HG03175 (cell line): ENCODE measurements at regions not wholly inside any gene's neighbourhood (a gene's known extent, or its start where the extent isn't known, plus 50 kb on each side); places are given as distances from the start of the nearest gene placed in this dataset.
A peak's percentile ranks its signal among the peaks of the same experiment; 100 is the strongest.
"Not testable (repeated sequence)": the region's sequence is repeated elsewhere in the genome, so short reads cannot be mapped to it uniquely, and the experiment has no call there.

ENCODE experiments used
- ATAC-seq: cut with Tn5 transposase; IDR thresholded peaks from one replicate; pipeline ENCODE4 v1.9.1; 2021; ENCODE audit warnings: mild to moderate bottlenecking, moderate library complexity; ENCODE audit not compliant: unreplicated experiment

DNA sequence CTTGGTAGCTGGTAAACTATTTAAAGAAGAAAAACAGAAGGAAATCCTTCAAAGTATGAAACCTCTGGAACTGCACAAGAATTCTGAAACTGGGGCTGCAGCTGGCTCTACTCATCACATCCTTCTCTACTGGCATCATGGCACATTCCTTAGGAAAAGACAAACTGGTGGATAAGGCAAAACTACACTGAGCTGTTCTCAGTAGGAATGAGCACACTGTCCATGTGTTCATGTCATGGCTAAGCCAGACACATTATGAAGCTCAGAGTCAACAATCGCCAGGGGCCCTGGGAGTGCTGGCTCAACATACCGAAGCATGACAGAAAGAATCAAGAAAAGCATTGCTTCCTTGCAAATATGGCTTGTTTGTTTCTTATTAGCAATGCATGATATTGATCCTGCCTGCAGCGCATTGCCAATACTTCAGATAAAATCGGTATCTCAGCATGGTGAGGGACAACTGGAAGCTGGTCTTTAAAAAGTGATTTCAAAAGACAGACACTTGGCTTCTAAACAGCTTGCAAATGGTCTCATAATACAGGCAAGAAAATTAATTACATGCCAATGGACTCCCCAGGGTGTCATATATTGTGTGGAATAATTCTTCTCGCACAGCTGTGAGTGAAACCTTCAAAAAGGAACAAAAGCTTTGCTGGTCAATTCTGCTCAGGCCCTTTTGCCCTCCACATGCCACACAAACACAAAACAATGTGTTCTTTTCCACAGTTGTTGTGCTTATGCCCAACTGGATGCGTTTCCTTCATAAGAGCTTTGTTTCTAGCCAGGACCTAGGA, 300.2 kb upstream of the VCX start:
- no peak for ATAC-seq

DNA sequence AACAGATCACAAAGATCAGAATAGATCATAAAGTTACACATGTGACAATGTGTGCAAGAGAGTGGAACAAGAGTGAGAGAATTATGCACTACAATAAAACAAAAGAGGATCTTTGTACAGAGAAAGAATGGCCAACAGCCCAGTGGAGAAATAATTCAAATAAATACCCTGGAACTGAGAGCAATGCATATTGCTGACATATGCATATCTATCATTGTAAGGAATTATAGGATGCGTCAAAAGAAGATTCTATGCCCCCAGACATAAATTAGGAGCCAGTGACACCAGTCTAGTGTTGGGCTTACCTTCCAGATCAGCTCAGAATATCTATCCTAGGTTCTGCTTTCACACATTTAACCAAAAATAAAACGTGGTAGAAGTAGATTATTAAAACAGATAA, 320.1 kb upstream of the VCX start:
- ATAC-seq, result no peak

DNA sequence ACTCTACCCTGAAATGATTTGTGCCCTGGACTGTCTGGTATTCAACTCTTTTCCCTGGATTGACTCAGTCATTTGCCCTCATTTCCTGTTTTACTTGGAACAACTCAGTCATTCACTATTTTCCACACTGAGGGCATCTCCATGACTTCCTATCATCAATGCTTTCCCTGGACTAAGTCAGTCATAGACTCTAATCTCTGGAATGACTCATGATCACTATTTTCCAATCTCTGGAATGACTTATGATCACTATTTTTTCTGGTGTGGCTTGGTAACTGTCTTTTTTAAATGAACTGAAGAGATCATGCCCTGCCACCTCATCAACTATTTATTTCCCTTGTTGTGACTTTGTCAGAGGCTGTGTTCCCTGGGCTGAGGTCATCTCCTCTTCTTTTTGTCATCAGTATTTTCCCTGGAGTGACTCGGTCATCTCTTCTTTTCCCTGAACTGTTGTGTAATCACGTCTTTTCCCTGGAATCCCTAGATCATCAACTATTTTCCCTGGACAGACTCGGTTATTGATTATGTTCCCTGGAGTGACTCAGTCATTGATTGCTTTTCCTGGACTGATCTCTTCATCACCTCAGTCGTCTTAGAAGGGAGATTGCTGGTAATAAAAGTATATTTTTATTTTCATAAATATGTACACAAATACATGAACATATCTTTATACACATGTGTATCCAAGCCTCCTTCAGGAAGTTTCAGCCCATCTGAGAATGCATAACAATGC, 327.1 kb upstream of the VCX start:
- ATAC-seq, result no peak

DNA sequence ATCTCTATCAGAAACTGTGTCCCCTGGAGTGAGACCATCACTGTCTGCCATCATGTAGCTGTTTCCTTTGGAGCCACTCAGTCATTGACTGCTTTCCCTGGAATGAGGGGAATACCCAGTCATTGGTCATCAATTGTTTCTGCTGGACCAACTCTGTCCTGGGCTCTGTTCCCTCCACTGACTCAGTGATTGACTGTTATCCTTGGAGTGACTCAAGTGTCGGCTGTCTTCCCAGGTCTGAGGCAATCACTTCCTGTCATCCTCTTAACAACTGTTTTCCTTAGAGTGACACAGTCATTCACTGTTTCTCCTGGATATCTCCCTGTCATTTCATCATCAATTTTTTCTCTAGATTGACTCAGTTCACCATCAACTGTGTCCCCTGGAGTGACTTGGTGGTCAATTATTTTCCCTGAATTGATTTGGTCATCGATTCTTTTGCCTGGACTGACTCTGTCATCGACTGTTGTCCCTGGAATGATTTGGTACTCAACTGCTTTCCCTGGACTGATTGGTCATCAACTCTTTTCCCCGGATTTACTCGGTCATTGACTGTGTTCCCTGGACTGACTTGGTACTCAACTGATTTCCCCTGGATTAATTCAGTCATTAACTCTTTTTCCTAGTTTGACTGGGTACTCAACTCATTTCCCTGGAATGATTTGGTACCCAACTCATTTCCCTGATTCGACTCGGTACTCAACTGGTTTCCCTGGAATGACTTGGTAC, 327.9 kb upstream of the VCX start:
- no peak for ATAC-seq

DNA sequence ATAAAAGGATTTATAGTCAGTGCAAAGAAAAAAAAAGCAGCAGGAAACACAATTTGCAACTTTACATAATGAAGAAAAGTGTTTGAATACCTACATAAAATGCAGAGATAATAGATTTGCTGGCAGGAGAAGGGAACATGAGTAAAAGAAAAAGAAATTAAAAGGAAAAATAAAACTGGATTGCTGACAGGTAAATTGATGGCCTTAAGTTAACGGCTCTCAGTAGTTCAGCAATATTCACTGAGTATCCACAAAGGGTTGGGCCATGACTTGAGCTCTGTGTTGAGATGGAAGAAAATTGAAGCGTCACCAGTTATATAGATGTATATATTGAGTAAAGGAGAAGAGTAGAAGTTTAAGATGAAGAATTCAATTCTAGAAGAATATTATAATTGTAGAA, 330.1 kb upstream of the VCX start:
- ATAC-seq, result no peak

DNA sequence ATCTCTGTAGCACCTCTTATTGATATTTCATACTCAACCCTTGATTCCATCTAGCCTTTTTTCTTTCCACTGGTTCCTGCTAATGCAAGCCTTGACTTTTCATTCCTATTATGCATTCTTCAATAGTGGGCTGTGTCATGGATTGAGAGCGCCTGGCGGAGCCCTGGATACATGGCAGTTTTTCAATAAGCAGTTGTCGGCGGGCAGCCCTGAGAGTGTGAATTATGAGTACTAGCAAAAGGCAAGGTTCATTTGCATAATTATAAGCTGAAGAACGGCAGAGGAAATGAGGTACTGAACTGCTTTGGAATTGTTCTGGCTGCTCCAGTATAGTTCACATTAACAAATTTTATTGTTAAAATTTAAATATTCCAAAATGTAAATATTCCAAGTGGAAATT, 339.7 kb upstream of the VCX start:
- ATAC-seq, result no peak

DNA sequence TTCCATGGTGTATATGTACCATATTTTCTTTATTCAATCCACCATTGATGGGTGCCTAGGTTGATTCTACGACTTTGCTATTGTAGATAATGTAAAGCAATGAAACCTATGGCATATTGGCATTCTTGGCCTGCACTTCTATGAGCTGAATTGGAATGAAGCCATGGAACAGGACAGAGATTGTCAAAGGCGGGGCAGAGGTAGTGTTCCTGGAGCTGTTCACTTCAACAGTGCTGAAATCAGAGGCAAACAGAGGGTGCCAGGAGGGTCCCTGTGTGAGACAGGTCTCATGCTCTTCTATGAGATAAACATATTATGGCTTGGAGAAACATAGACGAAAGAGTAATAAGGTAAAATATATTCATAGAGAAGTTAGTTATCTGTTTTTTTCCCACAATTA, 342.6 kb upstream of the VCX start:
- no peak for ATAC-seq

DNA sequence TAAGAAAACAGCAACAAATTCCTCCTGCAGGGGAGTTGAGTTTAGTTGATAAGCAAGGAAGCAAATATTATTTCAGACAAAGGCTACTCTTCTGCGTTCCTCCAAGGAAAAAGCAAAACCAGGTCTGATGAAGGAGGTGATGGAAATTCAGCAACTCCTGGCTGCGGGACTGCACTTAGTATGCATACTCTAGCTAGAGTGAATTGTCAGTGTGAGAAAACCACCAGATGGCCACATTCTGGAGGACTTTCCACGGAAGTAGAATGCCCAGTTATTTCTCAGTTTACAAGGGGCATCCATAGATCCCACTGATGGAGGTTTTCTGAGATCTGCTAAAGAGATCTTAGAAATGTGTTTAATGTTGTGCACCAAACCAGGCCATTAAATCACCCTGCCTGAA, 338.6 kb upstream of the PUDP start:
- ATAC-seq, result no peak

DNA sequence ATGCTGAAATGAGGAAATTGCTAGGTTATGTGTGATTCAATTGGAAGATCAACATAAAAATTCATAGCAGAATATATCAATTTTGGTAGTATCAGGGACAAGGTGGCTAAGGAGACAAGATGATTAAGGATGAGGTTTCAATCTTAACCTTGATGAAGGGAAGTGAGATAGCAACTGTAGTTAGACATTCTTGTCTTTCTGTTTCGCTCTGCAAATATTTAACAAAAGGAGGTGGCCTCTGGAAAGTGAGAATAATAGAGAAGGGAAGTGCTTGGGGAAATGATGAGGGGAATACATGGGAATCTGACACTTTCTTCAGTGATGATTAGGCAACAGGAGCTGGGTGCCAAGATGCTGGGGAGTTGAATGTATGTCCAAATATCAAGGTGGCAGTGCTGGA, 337.1 kb upstream of the PUDP start:
- no peak for ATAC-seq

DNA sequence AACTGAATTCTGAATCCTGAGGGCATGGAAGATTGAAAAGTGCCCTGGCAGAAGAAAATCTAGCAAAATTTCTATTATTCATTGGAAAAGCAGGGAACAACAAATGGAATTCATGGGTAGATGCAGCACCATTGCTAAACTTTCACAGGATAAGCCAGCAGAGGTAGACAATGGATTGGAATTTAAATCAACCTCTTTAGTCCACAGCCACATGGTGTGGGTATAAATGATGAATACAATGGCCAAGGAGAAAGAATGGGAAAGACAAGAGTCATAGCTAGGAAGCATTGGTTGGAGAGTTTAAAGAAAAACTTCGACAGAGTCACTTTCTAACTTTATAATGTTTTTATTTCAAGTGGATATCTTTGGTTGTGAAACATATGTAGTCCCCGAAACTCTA, 332.8 kb upstream of the PUDP start:
- ATAC-seq, result no peak

DNA sequence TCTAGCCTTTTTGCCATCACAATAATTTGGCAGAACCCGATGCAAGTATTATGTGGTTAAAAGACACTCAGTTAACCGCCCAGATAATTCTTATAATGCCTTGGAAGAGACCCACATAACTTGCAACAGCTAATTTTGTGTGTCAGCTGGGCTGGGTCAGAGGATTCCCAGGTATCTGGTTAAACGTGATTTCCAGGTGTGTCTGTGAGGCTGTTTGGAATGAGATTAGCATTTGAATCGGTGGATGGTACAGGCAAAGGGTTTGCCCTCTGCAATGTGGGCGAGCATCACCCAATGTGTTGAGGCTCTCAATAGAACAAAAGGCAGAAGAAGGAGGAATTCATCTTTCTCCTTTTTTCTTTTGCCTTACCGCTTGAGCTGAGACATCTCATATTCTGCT, 314.2 kb upstream of the PUDP start:
- no peak for ATAC-seq

DNA sequence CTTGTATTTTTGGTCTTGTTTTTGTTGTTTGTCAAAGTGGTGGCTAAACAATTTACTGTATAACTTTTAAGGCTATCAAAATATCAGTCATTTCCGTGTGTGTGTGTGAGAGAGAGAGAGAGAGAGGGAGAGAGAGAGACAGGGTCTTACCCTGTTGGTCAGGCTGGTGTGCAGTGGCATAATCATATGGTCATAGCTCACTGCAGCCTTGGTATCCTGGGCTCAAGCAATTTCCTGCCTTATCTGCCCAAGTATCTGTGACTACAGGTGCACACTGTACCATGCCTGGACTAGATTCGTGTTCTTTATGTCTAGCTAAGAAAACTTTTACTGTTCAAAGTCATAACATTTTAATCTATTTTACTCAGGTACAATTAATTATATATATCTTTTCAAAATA, 313.1 kb upstream of the PUDP start:
- ATAC-seq, result not testable (repeated sequence)

DNA sequence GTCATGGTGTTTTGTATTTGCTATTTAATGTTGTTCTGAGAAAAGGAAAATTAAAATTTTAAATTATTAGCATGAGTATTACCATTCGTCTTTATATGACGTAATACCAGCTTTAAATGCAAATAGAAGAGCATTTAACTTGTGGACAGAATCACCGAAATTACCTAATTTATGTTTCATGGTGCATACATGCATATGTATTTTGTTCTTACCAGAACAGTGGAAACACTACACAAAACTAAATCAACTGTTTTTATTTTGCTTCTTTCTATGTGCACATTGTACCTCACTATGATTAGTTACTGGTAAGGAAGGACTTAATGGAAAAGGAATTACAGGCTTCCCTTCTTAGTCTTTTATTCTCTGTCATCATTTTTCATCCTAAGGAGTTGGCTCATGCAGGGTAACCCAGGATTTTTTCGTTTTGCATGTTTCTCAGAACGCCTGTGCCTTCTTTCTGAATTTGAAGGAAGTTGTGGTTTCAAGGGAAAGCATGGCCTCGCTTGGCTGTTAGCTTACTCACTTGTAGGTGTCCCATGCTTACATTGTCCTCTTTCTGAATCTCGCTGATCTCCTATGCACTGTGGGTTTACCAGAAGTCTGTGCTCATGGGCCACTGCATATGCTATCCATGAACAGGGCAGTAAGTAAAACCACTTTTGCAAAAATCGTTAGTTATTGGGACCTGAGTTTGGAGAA, 300.0 kb upstream of the PUDP start:
- no peak for ATAC-seq

DNA sequence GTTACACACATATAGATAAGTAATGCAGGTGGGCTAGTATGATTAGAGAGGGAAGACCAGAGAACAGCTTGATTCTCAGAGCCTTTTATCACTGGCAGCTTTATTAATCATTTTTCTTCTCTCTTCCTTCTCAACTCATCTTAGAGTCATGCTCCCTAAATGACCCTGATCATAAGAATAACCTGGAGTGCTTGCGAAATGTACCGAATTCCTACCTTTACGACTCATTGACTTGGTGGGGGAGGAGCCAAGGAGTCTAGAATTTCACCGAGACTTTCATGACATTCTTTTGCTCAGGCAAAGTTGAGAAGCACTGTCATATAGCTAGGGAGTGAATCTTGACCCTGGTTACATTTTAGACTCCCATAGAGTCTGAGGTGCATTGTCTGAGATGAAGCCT, 298.9 kb upstream of the PUDP start:
- ATAC-seq, result no peak

DNA sequence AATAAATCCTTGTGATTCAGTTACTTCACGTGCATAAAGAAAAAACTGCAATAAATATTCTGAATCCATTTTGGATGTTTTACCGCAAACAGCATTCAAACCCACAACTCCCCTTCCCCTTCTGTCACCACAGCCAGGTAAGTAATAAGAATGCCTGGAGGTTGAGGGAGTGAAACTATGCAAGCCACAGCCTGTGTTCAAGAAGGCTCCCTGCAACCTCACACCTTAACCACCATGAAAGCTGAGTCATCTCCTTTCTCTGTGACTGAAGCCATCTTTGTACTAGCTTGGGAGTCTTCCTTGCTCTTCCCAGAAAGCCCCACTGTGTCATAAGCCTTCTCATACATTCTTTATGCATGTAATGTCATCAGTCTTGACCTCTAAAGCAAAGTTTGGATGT, 297.0 kb upstream of the PUDP start:
- peak; percentile 99 for ATAC-seq

DNA sequence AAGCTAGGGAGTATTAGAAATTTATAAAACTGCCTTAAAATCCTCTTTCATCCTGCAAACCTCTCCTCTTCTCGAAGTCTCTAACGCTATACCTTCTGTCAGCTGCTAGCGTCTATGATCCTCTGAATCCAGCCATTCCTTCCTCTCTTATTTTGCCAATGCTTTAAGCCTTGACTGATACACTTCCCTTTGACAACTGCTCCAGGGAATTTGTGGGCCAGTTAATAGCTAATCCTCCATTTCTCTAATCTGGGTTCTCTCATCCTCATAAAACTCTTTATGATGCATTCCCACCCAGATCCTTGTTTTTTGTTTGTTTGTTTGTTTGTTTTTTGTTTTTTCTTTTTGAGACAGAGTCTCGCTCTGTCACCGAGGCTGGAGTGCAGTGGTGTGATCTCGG, 293.6 kb upstream of the PUDP start:
- no peak for ATAC-seq

DNA sequence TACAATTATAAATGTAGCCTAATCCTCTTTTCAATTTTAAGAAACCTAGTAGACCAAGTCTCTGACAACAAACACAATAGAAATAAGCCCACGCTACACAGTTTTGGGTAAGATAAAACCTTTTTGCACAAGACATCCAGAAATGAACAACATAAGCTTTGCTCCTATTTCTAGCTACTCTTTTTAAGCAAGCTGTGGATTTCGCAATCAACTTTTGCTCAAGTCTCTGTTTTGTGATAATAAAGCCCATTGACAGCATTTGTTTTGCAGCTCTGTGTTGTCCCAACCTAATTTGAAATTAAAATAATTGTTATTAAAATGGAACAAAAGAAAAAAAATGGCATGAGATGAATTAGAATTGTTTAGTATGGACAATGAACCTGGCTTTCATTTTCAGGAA, 287.9 kb upstream of the PUDP start:
- ATAC-seq, result no peak

DNA sequence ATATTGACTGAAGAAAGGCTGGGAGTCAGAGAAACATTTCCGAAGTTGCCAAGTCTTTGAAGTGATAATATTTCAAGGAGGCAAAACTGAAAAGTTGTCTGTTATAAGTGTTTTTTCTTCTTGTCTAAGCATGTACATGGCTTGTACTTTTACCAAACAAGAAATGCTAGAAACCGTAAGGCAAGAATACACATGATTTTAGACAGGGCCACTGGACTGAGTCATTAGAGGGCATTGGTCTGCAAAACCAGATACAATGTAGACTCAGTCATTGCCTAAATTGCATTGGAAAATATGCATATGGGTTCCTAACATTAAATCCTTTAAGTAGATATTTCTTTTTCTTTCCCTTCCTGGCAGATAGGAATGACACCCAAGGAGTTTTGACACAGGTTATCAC, 284.9 kb upstream of the PUDP start:
- no peak for ATAC-seq

DNA sequence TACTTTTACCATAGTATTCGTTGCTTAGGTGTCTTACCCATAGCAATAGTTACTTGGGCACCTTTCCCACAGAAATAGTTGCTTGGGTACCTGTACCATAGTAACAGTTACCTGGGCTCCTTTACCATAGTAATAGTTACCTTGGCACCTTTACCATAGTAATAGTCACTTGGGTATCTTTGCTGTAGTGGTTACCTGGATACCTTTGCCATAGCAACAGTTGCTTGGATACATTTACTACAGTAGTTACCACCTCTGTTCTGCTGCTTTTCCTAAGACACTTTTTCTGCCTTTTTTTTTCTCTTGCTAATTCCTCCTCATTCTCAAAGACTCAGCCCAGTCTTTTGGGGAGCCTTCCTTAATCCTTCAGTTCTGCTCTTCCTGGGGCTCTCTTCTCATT, 272.8 kb upstream of the PUDP start:
- ATAC-seq, result no peak

DNA sequence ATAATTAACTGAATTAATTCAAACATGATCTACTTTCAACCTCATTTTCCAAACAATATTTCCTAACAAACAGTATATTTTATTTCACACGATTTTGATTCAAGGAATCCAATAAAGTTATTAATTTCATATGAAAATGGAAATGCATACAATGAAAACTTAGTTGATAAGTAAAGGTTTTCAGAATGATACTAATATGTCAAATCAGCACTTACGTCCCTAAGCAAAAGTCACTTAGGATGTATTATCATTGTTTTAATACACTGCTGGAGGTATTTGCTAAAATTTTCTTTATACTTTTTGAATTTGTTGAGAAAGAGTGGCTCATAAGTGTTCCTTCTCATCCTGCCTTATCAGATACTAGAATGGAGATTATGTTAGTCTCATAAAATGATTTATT, 266.8 kb upstream of the PUDP start:
- ATAC-seq, result no peak

DNA sequence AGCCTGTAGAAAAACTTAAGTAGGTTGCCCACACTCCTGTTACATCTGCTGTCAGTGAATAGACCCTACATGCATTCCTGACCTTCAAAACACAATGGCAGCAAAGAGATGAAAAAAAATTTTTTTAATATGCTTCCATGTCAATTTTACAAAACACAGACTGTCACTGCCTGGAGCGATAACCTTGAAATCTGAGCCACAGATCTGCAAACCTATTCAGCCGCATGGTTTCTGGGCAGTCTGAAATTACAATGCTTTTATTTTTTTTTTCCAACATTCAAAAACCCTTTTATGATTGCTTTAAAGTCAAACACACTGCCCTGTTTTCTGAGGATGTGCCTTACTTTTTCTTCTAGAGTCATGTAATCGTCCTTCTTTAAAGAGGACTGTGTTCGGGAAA, 264.9 kb upstream of the PUDP start:
- ATAC-seq, result no peak
